ENCODE measurements at regions not wholly inside any gene's neighbourhood (a gene's known extent, or its start where the extent isn't known, plus 50 kb on each side); places are given as distances from the start of the nearest gene placed in this dataset.

DNA sequence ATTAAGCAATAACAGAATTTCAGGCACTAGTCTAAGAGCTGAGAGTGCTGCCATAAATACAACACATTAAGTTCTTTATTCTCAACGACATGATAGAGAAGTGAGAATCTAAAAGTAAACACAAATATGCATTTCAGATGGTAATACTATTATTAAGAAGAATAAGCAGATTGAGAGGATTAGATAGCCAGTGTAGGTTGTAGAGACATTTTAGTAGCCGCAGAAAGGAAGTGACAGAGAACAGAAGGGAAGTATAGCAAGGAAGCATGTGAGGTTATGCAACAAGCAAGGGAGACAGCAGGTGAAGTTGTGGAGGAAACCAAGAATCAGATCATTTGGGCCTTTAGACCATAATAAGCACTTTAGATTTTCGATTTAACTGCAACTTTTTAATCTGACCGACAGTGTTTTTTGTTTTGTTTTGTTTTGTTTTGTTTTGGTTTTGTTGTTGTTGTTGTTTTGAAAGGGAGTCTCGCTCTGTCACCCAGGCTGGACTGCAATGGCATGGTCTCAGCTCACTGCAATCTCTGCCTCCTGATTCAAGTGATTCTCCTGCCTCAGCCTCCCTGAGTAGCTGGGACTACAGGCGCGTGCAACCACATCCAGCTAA is 737.0 kb upstream of the ADGRB3 start (continued):
- peak in 1 of 2 experiments; percentile 23 for TF ChIP-seq AFF1 (IDR thresholded peaks at IDR 0.05; ENCODE audit: low read depth in 1 of 2, partially characterized antibody in 2 of 2)
- TF ChIP-seq CBX8 (IDR thresholded peaks at IDR 0.05; ENCODE audit: borderline replicate concordance, extremely low read depth, low read depth, low read length, poor library complexity, severe bottlenecking): no peak
- TF ChIP-seq ZKSCAN8 (CRISPR knock-in tag; IDR thresholded peaks at IDR 0.05): no peak; the same call in 1 of the 2 replicates
- no peak for TF ChIP-seq PBX2 (CRISPR knock-in tag; IDR thresholded peaks at IDR 0.05; ENCODE audit: low read depth)
- no peak; the same call in 1 of the 2 replicates for TF ChIP-seq PBX2 (tag; conservative IDR thresholded peaks at IDR 0.05; ENCODE audit: low read depth)
- TF ChIP-seq, protein P1, sequence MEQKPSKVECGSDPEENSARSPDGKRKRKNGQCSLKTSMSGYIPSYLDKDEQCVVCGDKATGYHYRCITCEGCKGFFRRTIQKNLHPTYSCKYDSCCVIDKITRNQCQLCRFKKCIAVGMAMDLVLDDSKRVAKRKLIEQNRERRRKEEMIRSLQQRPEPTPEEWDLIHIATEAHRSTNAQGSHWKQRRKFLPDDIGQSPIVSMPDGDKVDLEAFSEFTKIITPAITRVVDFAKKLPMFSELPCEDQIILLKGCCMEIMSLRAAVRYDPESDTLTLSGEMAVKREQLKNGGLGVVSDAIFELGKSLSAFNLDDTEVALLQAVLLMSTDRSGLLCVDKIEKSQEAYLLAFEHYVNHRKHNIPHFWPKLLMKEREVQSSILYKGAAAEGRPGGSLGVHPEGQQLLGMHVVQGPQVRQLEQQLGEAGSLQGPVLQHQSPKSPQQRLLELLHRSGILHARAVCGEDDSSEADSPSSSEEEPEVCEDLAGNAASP (IDR thresholded peaks at IDR 0.05): no peak
- TF ChIP-seq ZNF444 (CRISPR knock-in tag; IDR thresholded peaks at IDR 0.05): no peak
- TF ChIP-seq ZNF398 (CRISPR knock-in tag; IDR thresholded peaks at IDR 0.05): no peak
- TF ChIP-seq, protein P2, sequence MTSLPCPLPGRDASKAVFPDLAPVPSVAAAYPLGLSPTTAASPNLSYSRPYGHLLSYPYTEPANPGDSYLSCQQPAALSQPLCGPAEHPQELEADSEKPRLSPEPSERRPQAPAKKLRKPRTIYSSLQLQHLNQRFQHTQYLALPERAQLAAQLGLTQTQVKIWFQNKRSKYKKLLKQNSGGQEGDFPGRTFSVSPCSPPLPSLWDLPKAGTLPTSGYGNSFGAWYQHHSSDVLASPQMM (CRISPR knock-in tag; IDR thresholded peaks at IDR 0.05): no peak
- no peak for TF ChIP-seq MCM3 (IDR thresholded peaks at IDR 0.05)
- no peak for TF ChIP-seq TAF1 (IDR thresholded peaks at IDR 0.05; ENCODE audit: control insufficient read depth, extremely low read depth, insufficient read depth, low read length, severe bottlenecking)
- TF ChIP-seq HDAC1 (IDR thresholded peaks at IDR 0.05): no peak
- TF ChIP-seq HMGN3 (IDR thresholded peaks at IDR 0.05; ENCODE audit: borderline replicate concordance, extremely low read depth, insufficient read length, low read depth, low read length): no peak
- no peak for TF ChIP-seq NCOA1 (IDR thresholded peaks at IDR 0.05; ENCODE audit: low read depth)
- no peak for TF ChIP-seq ZC3H8 (IDR thresholded peaks at IDR 0.05)

Data from K562 (cell line).